GM23338 (cell line): ENCODE measurements at regions not wholly inside any gene's neighbourhood (a gene's known extent, or its start where the extent isn't known, plus 50 kb on each side); places are given as distances from the start of the nearest gene placed in this dataset.

Experiments used
- ATAC-seq: fragments of 200-7000 bp; cut with Tn5 transposase; 3 replicates; pipeline ENCODE4 v1.9.1; 2020
- DNase-seq: peaks from one replicate; pipeline ENCODE4 v3.0.0-alpha.2; 2015; ENCODE audit warnings: low spot score
- H2AFZ ChIP-seq: fragments of 200-600 bp; sonication (generic); 2 replicates; pipeline ENCODE4 v1.8.0; 2016; ENCODE audit warnings: antibody characterized with exemption, mild to moderate bottlenecking, moderate library complexity
- H3F3A ChIP-seq: fragments of 200-600 bp; sonication (generic); replicated peaks from 2 replicates; pipeline ENCODE4 v1.8.0; 2017; ENCODE audit warnings: antibody characterized with exemption, mixed run types, low read depth
- H3K27ac ChIP-seq: fragments of 200-600 bp; sonication (generic); 2 replicates; pipeline ENCODE4 v1.6.1; 2016; ENCODE audit warnings: low read depth
- H3K27me3 ChIP-seq: fragments of 200-600 bp; sonication (generic); 2 replicates; pipeline ENCODE4 v1.8.0; 2016; ENCODE audit warnings: mild to moderate bottlenecking, mixed run types, moderate library complexity; ENCODE audit not compliant: insufficient read depth
- H3K36me3 ChIP-seq: fragments of 200-600 bp; sonication (generic); 2 replicates; pipeline ENCODE4 v1.8.0; 2016; ENCODE audit warnings: mild to moderate bottlenecking; ENCODE audit not compliant: insufficient read depth
- H3K4me1 ChIP-seq: fragments of 200-600 bp; sonication (generic); 2 replicates; pipeline ENCODE4 v1.8.0; 2016; ENCODE audit warnings: mild to moderate bottlenecking, moderate library complexity; ENCODE audit not compliant: insufficient read depth
- H3K4me2 ChIP-seq: fragments of 200-600 bp; sonication (generic); 2 replicates; pipeline ENCODE4 v1.7.1; 2017; ENCODE audit warnings: mixed run types
- H3K4me3 ChIP-seq: fragments of 200-600 bp; sonication (generic); 2 replicates; pipeline ENCODE4 v1.6.1; 2016; ENCODE audit warnings: mixed run types
- H3K79me2 ChIP-seq: fragments of 200-600 bp; sonication (generic); replicated peaks from 2 replicates; pipeline ENCODE4 v1.8.0; 2017; ENCODE audit warnings: mild to moderate bottlenecking; ENCODE audit not compliant: insufficient read depth
- H3K9me2 ChIP-seq: fragments of 200-600 bp; sonication (generic); 2 replicates; pipeline ENCODE4 v1.8.0; 2017; ENCODE audit not compliant: insufficient read depth
- H4K20me1 ChIP-seq: fragments of 200-600 bp; sonication (generic); replicated peaks from 2 replicates; pipeline ENCODE4 v1.8.0; 2017; ENCODE audit warnings: mild to moderate bottlenecking; ENCODE audit not compliant: insufficient read depth
- H3K27ac Mint-ChIP-seq: 2 replicates; pipeline ENCODE4 v1.8.0; 2020; ENCODE audit warnings: inconsistent platforms, mild to moderate bottlenecking, moderate library complexity, mixed read lengths
- H3K27me3 Mint-ChIP-seq: 3 replicates; pipeline ENCODE4 v1.8.0; 2022; ENCODE audit warnings: low read depth, mild to moderate bottlenecking, moderate library complexity, mixed read lengths, inconsistent platforms; ENCODE audit not compliant: insufficient read depth, poor library complexity
- H3K36me3 Mint-ChIP-seq: 3 replicates; pipeline ENCODE4 v1.8.0; 2021; ENCODE audit warnings: low read depth, mild to moderate bottlenecking, inconsistent platforms, moderate library complexity, mixed read lengths
- H3K4me1 Mint-ChIP-seq: 3 replicates; pipeline ENCODE4 v1.8.0; 2020; ENCODE audit warnings: mild to moderate bottlenecking, inconsistent platforms, mixed read lengths
- H3K4me3 Mint-ChIP-seq: 3 replicates; pipeline ENCODE4 v1.8.0; 2021; ENCODE audit warnings: moderate library complexity, mild to moderate bottlenecking, inconsistent platforms, mixed read lengths
- H3K9me3 Mint-ChIP-seq: 3 replicates; pipeline ENCODE4 v1.8.0; 2020; ENCODE audit warnings: moderate library complexity, mild to moderate bottlenecking, inconsistent platforms, mixed read lengths
- CREB1 ChIP-seq: fragments of 250-450 bp; sonication (Bioruptor Pico); IDR thresholded peaks from 2 replicates; pipeline ENCODE4 v1.5.0; 2020; ENCODE audit warnings: low read depth, mild to moderate bottlenecking, moderate library complexity
- CTCF ChIP-seq, 2 experiments: fragments of 200-600 bp in 1 of 2; sonication (generic) in 1 of 2; conservative IDR thresholded peaks; 2 replicates each; pipeline versions ENCODE4 v1.5.1 to v1.6.1; 2016 to 2017; ENCODE audit warnings: antibody characterized with exemption in 2 of 2, low read depth in 2 of 2, mild to moderate bottlenecking in 2 of 2, moderate library complexity in 1 of 2
- ETS1 ChIP-seq: IDR thresholded peaks from 2 replicates; pipeline ENCODE4 v1.6.1; 2016; ENCODE audit warnings: antibody characterized with exemption
- EZH2 ChIP-seq: fragments of 200-600 bp; sonication (generic); IDR thresholded peaks from one replicate; pipeline ENCODE4 v1.8.0; 2017; ENCODE audit warnings: antibody characterized with exemption, mild to moderate bottlenecking, low read depth; ENCODE audit not compliant: unreplicated experiment
- EZH2phosphoT487 ChIP-seq: fragments of 200-600 bp; sonication (generic); IDR thresholded peaks from one replicate; pipeline ENCODE4 v1.8.1; 2018; ENCODE audit warnings: antibody characterized with exemption; ENCODE audit not compliant: unreplicated experiment
- JUNB ChIP-seq: IDR thresholded peaks from one replicate; pipeline ENCODE4 v1.6.1; 2016; ENCODE audit warnings: antibody characterized with exemption; ENCODE audit not compliant: unreplicated experiment
- NANOG ChIP-seq: IDR thresholded peaks from 2 replicates; pipeline ENCODE4 v1.6.1; 2016; ENCODE audit warnings: antibody characterized with exemption, borderline replicate concordance
- POLR2AphosphoS5 ChIP-seq: IDR thresholded peaks from 2 replicates; pipeline ENCODE4 v1.6.1; 2016; ENCODE audit warnings: antibody characterized with exemption, low read depth
- REST ChIP-seq: IDR thresholded peaks from one replicate; pipeline ENCODE4 v1.6.1; 2018; ENCODE audit warnings: antibody characterized with exemption; ENCODE audit not compliant: unreplicated experiment
- STAT1 ChIP-seq: IDR thresholded peaks from one replicate; pipeline ENCODE4 v1.6.1; 2016; ENCODE audit warnings: antibody characterized with exemption; ENCODE audit not compliant: unreplicated experiment
- ZNF114 ChIP-seq: fragments of 250-450 bp; sonication (Bioruptor Pico); IDR thresholded peaks from 2 replicates; pipeline ENCODE4 v1.5.0; 2020; ENCODE audit warnings: mild to moderate bottlenecking, moderate library complexity
- ZNF331 ChIP-seq: fragments of 250-450 bp; sonication (Bioruptor Pico); IDR thresholded peaks from 2 replicates; pipeline ENCODE4 v1.5.0; 2020; ENCODE audit warnings: low read depth, mild to moderate bottlenecking, moderate library complexity
- ZNF462 ChIP-seq: fragments of 250-450 bp; sonication (Bioruptor Pico); IDR thresholded peaks from 2 replicates; pipeline ENCODE4 v1.5.0; 2020; ENCODE audit warnings: mild to moderate bottlenecking, moderate library complexity

- H3K27ac ChIP-seq, result no peak overlapping the region
These were observed 304.9 kb upstream of the USP24 start for GRCh38 chr1:55519937-55520683.

More at GRCh38 chr1:55519937-55520683, 304.9 kb upstream of the USP24 start:
- no peak overlapping the region for H2AFZ ChIP-seq
- no peak for TF ChIP-seq EZH2
- no peak for TF ChIP-seq ZNF462
- TF ChIP-seq ZNF114 (CRISPR knock-in tag), result no peak
- no peak for TF ChIP-seq JUNB
- no peak for TF ChIP-seq ETS1
- no peak for TF ChIP-seq CTCF (conservative IDR thresholded peaks at IDR 0.05; ENCODE audit: low read depth in 2 of 2)
- TF ChIP-seq REST, result no peak
- TF ChIP-seq CREB1, result no peak
- TF ChIP-seq NANOG, result no peak
- TF ChIP-seq ZNF331 (CRISPR knock-in tag), result no peak
- TF ChIP-seq POLR2AphosphoS5, result no peak
- no peak for TF ChIP-seq STAT1
- no peak for TF ChIP-seq EZH2phosphoT487
- H3K4me3 Mint-ChIP-seq, result no peak overlapping the region
- ATAC-seq (no peak), DNase-seq (no peak)
- H3K27me3 Mint-ChIP-seq, result peaks cover 2% of the 10 kb centered on the region
- H4K20me1 ChIP-seq, result no peaks in the 10 kb centered on the region
- H3K27ac Mint-ChIP-seq, result no peak overlapping the region
- no peak overlapping the region for H3K4me2 ChIP-seq
- H3K36me3 Mint-ChIP-seq, result no peaks in the 10 kb centered on the region
- no peaks in the 10 kb centered on the region for H3F3A ChIP-seq
- H3K9me3 Mint-ChIP-seq, result no peaks in the 10 kb centered on the region
- H3K36me3 ChIP-seq, result no peaks in the 10 kb centered on the region
- no peaks in the 10 kb centered on the region for H3K79me2 ChIP-seq
- 0 out of 2 replicates have a peak, but pooled peaks cover 11% of the 10 kb centered on the region for H3K9me2 ChIP-seq
- H3K4me1 Mint-ChIP-seq, result no peaks in the 10 kb centered on the region
- H3K27me3 ChIP-seq, result no peaks in the 10 kb centered on the region
- no peaks in the 10 kb centered on the region for H3K4me1 ChIP-seq
- no peak overlapping the region for H3K4me3 ChIP-seq
